H9 (cell line): ENCODE measurements at regions not wholly inside any gene's neighbourhood (a gene's known extent, or its start where the extent isn't known, plus 50 kb on each side); places are given as distances from the start of the nearest gene placed in this dataset.

ENCODE experiments used
- DNase-seq: peaks from one replicate; pipeline ENCODE4 v3.0.0-alpha.2; 2017
- H2AFZ ChIP-seq: one replicate; pipeline ENCODE4 v1.6.1; 2013; ENCODE audit warnings: mild to moderate bottlenecking, low read length, control low read depth, moderate library complexity
- H2AK5ac ChIP-seq: 2 replicates; pipeline ENCODE4 v1.6.1; 2013; ENCODE audit warnings: low read length, control low read depth, mixed read lengths; ENCODE audit not compliant: insufficient read length
- H2BK120ac ChIP-seq: one replicate; pipeline ENCODE4 v1.6.1; 2013; ENCODE audit warnings: low read depth, mild to moderate bottlenecking, low read length, control low read depth, inconsistent platforms; ENCODE audit not compliant: poor library complexity, severe bottlenecking
- H2BK12ac ChIP-seq: 2 replicates; pipeline ENCODE4 v1.6.1; 2013; ENCODE audit warnings: low read length, control low read depth, mixed read lengths, low read depth; ENCODE audit not compliant: insufficient read length
- H2BK15ac ChIP-seq: 2 replicates; pipeline ENCODE4 v1.6.1; 2013; ENCODE audit warnings: low read depth, low read length, control low read depth
- H2BK20ac ChIP-seq: one replicate; pipeline ENCODE4 v1.6.1; 2013; ENCODE audit warnings: low read depth, mild to moderate bottlenecking, low read length, control low read depth, inconsistent platforms; ENCODE audit not compliant: poor library complexity, severe bottlenecking
- H2BK5ac ChIP-seq: 2 replicates; pipeline ENCODE4 v1.6.1; 2013; ENCODE audit warnings: low read length, control low read depth, mixed read lengths; ENCODE audit not compliant: insufficient read length
- H3K14ac ChIP-seq: 2 replicates; pipeline ENCODE4 v1.6.1; 2013; ENCODE audit warnings: low read length, control low read depth; ENCODE audit not compliant: insufficient read depth
- H3K18ac ChIP-seq: 2 replicates; pipeline ENCODE4 v1.6.1; 2013; ENCODE audit warnings: low read depth, mild to moderate bottlenecking, mixed read lengths, low read length, control low read depth; ENCODE audit not compliant: insufficient read length
- H3K23ac ChIP-seq: 2 replicates; pipeline ENCODE4 v1.6.1; 2013; ENCODE audit warnings: low read length, control low read depth, mixed read lengths, low read depth; ENCODE audit not compliant: insufficient read length
- H3K23me2 ChIP-seq: 2 replicates; pipeline ENCODE4 v1.6.1; 2013; ENCODE audit warnings: low read depth, mild to moderate bottlenecking, mixed read lengths, low read length, control low read depth; ENCODE audit not compliant: insufficient read length, poor library complexity, severe bottlenecking
- H3K27ac ChIP-seq: 2 replicates; pipeline ENCODE4 v1.5.1; 2013; ENCODE audit warnings: low read length, control low read depth, mixed read lengths, low read depth; ENCODE audit not compliant: insufficient read length
- H3K27me3 ChIP-seq: 2 replicates; pipeline ENCODE4 v1.6.1; 2013; ENCODE audit warnings: low read length, control low read depth, inconsistent platforms; ENCODE audit not compliant: insufficient read depth
- H3K4ac ChIP-seq: 2 replicates; pipeline ENCODE4 v1.6.1; 2013; ENCODE audit warnings: low read depth, mild to moderate bottlenecking, control low read depth, inconsistent platforms, low read length, moderate library complexity
- H3K4me1 ChIP-seq: 2 replicates; pipeline ENCODE4 v1.6.1; 2013; ENCODE audit warnings: low read length, control low read depth, inconsistent platforms; ENCODE audit not compliant: insufficient read depth
- H3K4me2 ChIP-seq: 2 replicates; pipeline ENCODE4 v1.6.1; 2013; ENCODE audit warnings: low read length, control low read depth, mixed read lengths; ENCODE audit not compliant: insufficient read length, insufficient read depth
- H3K56ac ChIP-seq: 2 replicates; pipeline ENCODE4 v1.6.1; 2013; ENCODE audit warnings: low read depth, mild to moderate bottlenecking, mixed read lengths, low read length, control low read depth; ENCODE audit not compliant: insufficient read length
- H3K79me1 ChIP-seq: 2 replicates; pipeline ENCODE4 v1.6.1; 2013; ENCODE audit warnings: low read depth, mild to moderate bottlenecking, moderate library complexity, low read length, control low read depth, inconsistent platforms; ENCODE audit not compliant: insufficient read depth, poor library complexity, severe bottlenecking
- H3K79me2 ChIP-seq: 2 replicates; pipeline ENCODE4 v1.6.1; 2013; ENCODE audit warnings: low read length, control low read depth, inconsistent platforms; ENCODE audit not compliant: insufficient read depth
- H3K9ac ChIP-seq: 2 replicates; pipeline ENCODE4 v1.6.1; 2013; ENCODE audit warnings: low read length, control low read depth, mixed read lengths; ENCODE audit not compliant: insufficient read length; ENCODE audit errors: extremely low read depth
- H3K9me3 ChIP-seq: one replicate; pipeline ENCODE4 v1.6.1; 2013; ENCODE audit warnings: low read depth, low read length, inconsistent platforms; ENCODE audit not compliant: control insufficient read depth
- H3T11ph ChIP-seq: one replicate; pipeline ENCODE4 v1.6.1; 2013; ENCODE audit warnings: mild to moderate bottlenecking, low read length, control low read depth, inconsistent platforms
- H4K20me1 ChIP-seq: one replicate; pipeline ENCODE4 v1.6.1; 2013; ENCODE audit not compliant: control insufficient read depth, insufficient read length, insufficient read depth
- H4K5ac ChIP-seq: 2 replicates; pipeline ENCODE4 v1.6.1; 2013; ENCODE audit warnings: low read depth, mild to moderate bottlenecking, mixed read lengths, low read length, control low read depth; ENCODE audit not compliant: insufficient read length
- H4K8ac ChIP-seq: replicated peaks from 2 replicates; pipeline ENCODE4 v1.6.1; 2013; ENCODE audit warnings: low read length, control low read depth, mixed read lengths, low read depth; ENCODE audit not compliant: insufficient read length
- H4K91ac ChIP-seq: 2 replicates; pipeline ENCODE4 v1.6.1; 2013; ENCODE audit warnings: low read depth, mild to moderate bottlenecking, moderate library complexity, mixed read lengths, low read length, control low read depth; ENCODE audit not compliant: insufficient read length
- H3K27ac Mint-ChIP-seq, 3 experiments: 2 replicates in 2 of 3; 3 replicates in 1 of 3; pipeline ENCODE4 v1.8.0; 2020 to 2021; ENCODE audit warnings: mixed read lengths in 3 of 3, mild to moderate bottlenecking in 1 of 3, moderate library complexity in 1 of 3
- H3K27me3 Mint-ChIP-seq: 2 replicates; pipeline ENCODE4 v1.8.0; 2021; ENCODE audit warnings: low read depth, mild to moderate bottlenecking, moderate library complexity, mixed read lengths
- H3K36me3 Mint-ChIP-seq, 3 experiments: 2 replicates in 2 of 3; 3 replicates in 1 of 3; pipeline ENCODE4 v1.8.0; 2020 to 2021; ENCODE audit warnings: low read depth in 3 of 3, mixed read lengths in 3 of 3; ENCODE audit not compliant: insufficient read depth in 1 of 3
- H3K4me1 Mint-ChIP-seq, 2 experiments: 2 replicates each; pipeline ENCODE4 v1.8.0; 2020; ENCODE audit warnings: mixed read lengths in 2 of 2
- H3K4me3 Mint-ChIP-seq, 2 experiments: 2 replicates in 1 of 2; 3 replicates in 1 of 2; pipeline ENCODE4 v1.8.0; 2020 to 2021; ENCODE audit warnings: mild to moderate bottlenecking in 2 of 2, mixed read lengths in 2 of 2, moderate library complexity in 1 of 2
- H3K9me3 Mint-ChIP-seq, 2 experiments: 2 replicates in 1 of 2; 3 replicates in 1 of 2; pipeline ENCODE4 v1.8.0; 2020; ENCODE audit warnings: mild to moderate bottlenecking in 2 of 2, mixed read lengths in 2 of 2, moderate library complexity in 1 of 2
- CTCF ChIP-seq: fragments of 200-600 bp; sonication (generic); conservative IDR thresholded peaks from 3 replicates; pipeline ENCODE4 v1.8.0; 2021; ENCODE audit warnings: antibody characterized with exemption, mild to moderate bottlenecking
- WGBS: extraction: QIAGEN DNeasy Blood & Tissue Kit; methylation state at CpG from one replicate; pipeline ENCODE4 v1.1.7; 2013; ENCODE audit warnings: missing lambda C conversion rate, low lambda C conversion rate, mixed read lengths; ENCODE audit not compliant: insufficient read length; ENCODE audit errors: extremely low coverage; 5-methylcytosine and 5-hydroxymethylcytosine counted together

GRCh38 chr3:35970793-35971192 lies 331.5 kb downstream of the ARPP21 start:
- Histone ChIP-seq H3K56ac (no peak overlapping the region), H3K18ac (no peak overlapping the region), H3K79me2 (no peaks in the 10 kb centered on the region), H2AFZ (no peak overlapping the region), H3K4me1 (no peaks in the 10 kb centered on the region), H2BK12ac (no peak overlapping the region), H2BK5ac (no peak overlapping the region), H2BK15ac (no peak overlapping the region), H3K9me3 (no peaks in the 10 kb centered on the region), H3K79me1 (no peaks in the 10 kb centered on the region), H3K27ac (no peak overlapping the region), H3K4ac (no peak overlapping the region), H4K8ac (no peak overlapping the region), H2BK20ac (no peak overlapping the region), H3K23ac (no peak overlapping the region), H4K20me1 (no peaks in the 10 kb centered on the region), H2BK120ac (no peak overlapping the region), H2AK5ac (no peak overlapping the region), H3K27me3 (no peaks in the 10 kb centered on the region), H3K9ac (no peak overlapping the region), H3K14ac (no peak overlapping the region), H3K23me2 (no peaks in the 10 kb centered on the region), H3T11ph (no peak overlapping the region), H3K4me2 (no peak overlapping the region), H4K91ac (no peak overlapping the region), H4K5ac (no peak overlapping the region)
- H3K9me3 Mint-ChIP-seq, result no peaks in the 10 kb centered on the region; a peak in 3 of 5 replicates
- TF ChIP-seq CTCF, result no peak
- no peak overlapping the region for H3K4me3 Mint-ChIP-seq
- H3K4me1 Mint-ChIP-seq, result peaks cover 11 to 18% of the 10 kb centered on the region in 2 experiments
- no peak overlapping the region for H3K27ac Mint-ChIP-seq
- H3K36me3 Mint-ChIP-seq, result no peaks in the 10 kb centered on the region
- WGBS, result no CpG with 5 or more reads among the region's 2 CpGs
- no peaks in the 10 kb centered on the region for H3K27me3 Mint-ChIP-seq
- DNase-seq, result no peak
